ENCODE measurements at regions not wholly inside any gene's neighbourhood (a gene's known extent, or its start where the extent isn't known, plus 50 kb on each side); places are given as distances from the start of the nearest gene placed in this dataset.

GRCh38 chr11:56808326-56808725, 59.8 kb upstream of the OR9G4 start:
- DNase-seq: no peak
- no peak for ATAC-seq
- intact Hi-C loops (cut with DNase I, micrococcal nuclease): no loop called here

- ATAC-seq (no peak), DNase-seq (no peak)
- intact Hi-C loops (cut with DNase I, micrococcal nuclease): no loop called here
Measured at GRCh38 chr11:56799691-56800210, 51.3 kb upstream of the OR9G4 start.
